Activated T-cell treated with anti-CD3 and anti-CD28 coated beads, Interleukin-2, amount 50 U/mL, for 4 hours (primary cell): ENCODE measurements at regions not wholly inside any gene's neighbourhood (a gene's known extent, or its start where the extent isn't known, plus 50 kb on each side); places are given as distances from the start of the nearest gene placed in this dataset.

ENCODE experiments used
- ATAC-seq, 2 donors: fragments of 200-7000 bp; cut with Tn5 transposase; one replicate each; pipeline ENCODE4 v1.10.0; 2021
- DNase-seq: peaks from one replicate; pipeline ENCODE4 v3.0.0-alpha.2; 2020
- H3K27me3 Mint-ChIP-seq: one replicate; pipeline ENCODE4 v1.8.0; 2021; ENCODE audit warnings: low read depth, mixed read lengths
- H3K36me3 Mint-ChIP-seq: one replicate; pipeline ENCODE4 v1.8.0; 2022; ENCODE audit warnings: mixed read lengths; ENCODE audit not compliant: insufficient read depth
- H3K4me1 Mint-ChIP-seq: one replicate; pipeline ENCODE4 v1.8.0; 2021; ENCODE audit warnings: low read depth, mixed read lengths
- H3K4me3 Mint-ChIP-seq: one replicate; pipeline ENCODE4 v1.8.0; 2021; ENCODE audit warnings: mild to moderate bottlenecking, moderate library complexity, mixed read lengths
- H3K9me3 Mint-ChIP-seq: one replicate; pipeline ENCODE4 v1.8.0; 2021; ENCODE audit warnings: mixed read lengths

- ATAC-seq = no peak
- H3K27me3 Mint-ChIP-seq = no peaks in the 10 kb centered on the region
- H3K4me3 Mint-ChIP-seq = no peak overlapping the region
- no peaks in the 10 kb centered on the region for H3K9me3 Mint-ChIP-seq
- no peak for DNase-seq
- H3K36me3 Mint-ChIP-seq = no peaks in the 10 kb centered on the region
- no peaks in the 10 kb centered on the region for H3K4me1 Mint-ChIP-seq
Observed at GRCh38 chr6:23011615-23012014, 442.2 kb downstream of the HDGFL1 start.

GRCh38 chr6:23013776-23014175 is 444.4 kb downstream of the HDGFL1 start:
- no peak overlapping the region for H3K4me3 Mint-ChIP-seq
- no peak for DNase-seq
- no peaks in the 10 kb centered on the region for H3K9me3 Mint-ChIP-seq
- H3K4me1 Mint-ChIP-seq = no peaks in the 10 kb centered on the region
- H3K36me3 Mint-ChIP-seq = no peaks in the 10 kb centered on the region
- no peaks in the 10 kb centered on the region for H3K27me3 Mint-ChIP-seq
- no peak for ATAC-seq

GRCh38 chr6:23016696-23017095 is 447.3 kb downstream of the HDGFL1 start:
- Mint-ChIP-seq H3K4me1 (no peaks in the 10 kb centered on the region), H3K27me3 (no peaks in the 10 kb centered on the region), H3K36me3 (no peaks in the 10 kb centered on the region), H3K4me3 (no peak overlapping the region), H3K9me3 (no peaks in the 10 kb centered on the region)
- ATAC-seq (no peak), DNase-seq (no peak)

GRCh38 chr6:23021487-23021886 is 452.1 kb downstream of the HDGFL1 start:
- ATAC-seq (no peak), DNase-seq (no peak)
- no peak overlapping the region for H3K4me3 Mint-ChIP-seq
- no peaks in the 10 kb centered on the region for H3K27me3 Mint-ChIP-seq
- no peaks in the 10 kb centered on the region for H3K36me3 Mint-ChIP-seq
- no peaks in the 10 kb centered on the region for H3K9me3 Mint-ChIP-seq
- no peaks in the 10 kb centered on the region for H3K4me1 Mint-ChIP-seq

GRCh38 chr6:23027281-23027680 is 457.9 kb downstream of the HDGFL1 start:
- H3K4me1 Mint-ChIP-seq = no peaks in the 10 kb centered on the region
- H3K9me3 Mint-ChIP-seq = no peaks in the 10 kb centered on the region
- DNase-seq (no peak), ATAC-seq (no peak)
- no peaks in the 10 kb centered on the region for H3K36me3 Mint-ChIP-seq
- no peaks in the 10 kb centered on the region for H3K27me3 Mint-ChIP-seq
- no peak overlapping the region for H3K4me3 Mint-ChIP-seq

GRCh38 chr6:23031986-23032385 is 462.6 kb downstream of the HDGFL1 start:
- ATAC-seq (no peak), DNase-seq (no peak)
- no peaks in the 10 kb centered on the region for H3K27me3 Mint-ChIP-seq
- H3K9me3 Mint-ChIP-seq = no peaks in the 10 kb centered on the region
- no peak overlapping the region for H3K4me3 Mint-ChIP-seq
- H3K36me3 Mint-ChIP-seq = no peaks in the 10 kb centered on the region
- no peaks in the 10 kb centered on the region for H3K4me1 Mint-ChIP-seq

GRCh38 chr6:23034926-23035325 is 465.6 kb downstream of the HDGFL1 start:
- no peaks in the 10 kb centered on the region for H3K36me3 Mint-ChIP-seq
- H3K4me1 Mint-ChIP-seq = no peaks in the 10 kb centered on the region
- DNase-seq (no peak), ATAC-seq (no peak)
- no peaks in the 10 kb centered on the region for H3K9me3 Mint-ChIP-seq
- no peaks in the 10 kb centered on the region for H3K27me3 Mint-ChIP-seq
- H3K4me3 Mint-ChIP-seq = no peak overlapping the region

- Mint-ChIP-seq H3K4me1 (no peaks in the 10 kb centered on the region), H3K27me3 (no peaks in the 10 kb centered on the region), H3K36me3 (no peaks in the 10 kb centered on the region), H3K9me3 (no peaks in the 10 kb centered on the region), H3K4me3 (no peak overlapping the region)
- ATAC-seq (no peak), DNase-seq (no peak)
Observed at GRCh38 chr6:23036406-23036983, 467.1 kb downstream of the HDGFL1 start.

- DNase-seq (no peak), ATAC-seq (no peak)
- Mint-ChIP-seq H3K36me3 (no peaks in the 10 kb centered on the region), H3K27me3 (no peaks in the 10 kb centered on the region), H3K4me1 (no peaks in the 10 kb centered on the region), H3K4me3 (no peak overlapping the region), H3K9me3 (no peaks in the 10 kb centered on the region)
Observed at GRCh38 chr6:23040899-23041298, 471.5 kb downstream of the HDGFL1 start.

GRCh38 chr6:23045280-23045679 is 475.9 kb downstream of the HDGFL1 start:
- ATAC-seq (no peak), DNase-seq (no peak)
- Mint-ChIP-seq H3K36me3 (no peaks in the 10 kb centered on the region), H3K4me1 (no peaks in the 10 kb centered on the region), H3K27me3 (no peaks in the 10 kb centered on the region), H3K4me3 (no peak overlapping the region), H3K9me3 (peaks cover 10% of the 10 kb centered on the region)

GRCh38 chr6:23055523-23055922 is 486.2 kb downstream of the HDGFL1 start:
- Mint-ChIP-seq H3K27me3 (no peaks in the 10 kb centered on the region), H3K4me1 (no peaks in the 10 kb centered on the region), H3K4me3 (no peak overlapping the region), H3K36me3 (no peaks in the 10 kb centered on the region), H3K9me3 (no peaks in the 10 kb centered on the region)
- no peak for ATAC-seq
- DNase-seq = no peak

- Mint-ChIP-seq H3K27me3 (no peaks in the 10 kb centered on the region), H3K4me1 (no peaks in the 10 kb centered on the region), H3K4me3 (no peak overlapping the region), H3K9me3 (peaks cover 7% of the 10 kb centered on the region), H3K36me3 (no peaks in the 10 kb centered on the region)
- ATAC-seq (no peak), DNase-seq (no peak)
Observed at GRCh38 chr6:23073821-23074220, 504.5 kb downstream of the HDGFL1 start.

GRCh38 chr6:23077772-23078171 is 508.4 kb downstream of the HDGFL1 start:
- Mint-ChIP-seq H3K36me3 (no peaks in the 10 kb centered on the region), H3K4me1 (no peaks in the 10 kb centered on the region), H3K27me3 (no peaks in the 10 kb centered on the region), H3K9me3 (no peaks in the 10 kb centered on the region), H3K4me3 (no peak overlapping the region)
- DNase-seq (no peak), ATAC-seq (no peak)

GRCh38 chr6:23081701-23082100 is 512.3 kb downstream of the HDGFL1 start:
- no peaks in the 10 kb centered on the region for H3K27me3 Mint-ChIP-seq
- DNase-seq (no peak), ATAC-seq (no peak)
- H3K9me3 Mint-ChIP-seq = no peaks in the 10 kb centered on the region
- H3K36me3 Mint-ChIP-seq = no peaks in the 10 kb centered on the region
- no peaks in the 10 kb centered on the region for H3K4me1 Mint-ChIP-seq
- no peak overlapping the region for H3K4me3 Mint-ChIP-seq

- Mint-ChIP-seq H3K4me3 (no peak overlapping the region), H3K36me3 (no peaks in the 10 kb centered on the region), H3K4me1 (no peaks in the 10 kb centered on the region), H3K27me3 (no peaks in the 10 kb centered on the region), H3K9me3 (peaks cover 4% of the 10 kb centered on the region)
- DNase-seq = no peak
- no peak for ATAC-seq
Observed at GRCh38 chr6:23086100-23086499, 516.7 kb downstream of the HDGFL1 start.

- no peaks in the 10 kb centered on the region for H3K36me3 Mint-ChIP-seq
- H3K27me3 Mint-ChIP-seq = no peaks in the 10 kb centered on the region
- ATAC-seq (no peak), DNase-seq (no peak)
- no peak overlapping the region for H3K4me3 Mint-ChIP-seq
- peaks cover 12% of the 10 kb centered on the region for H3K9me3 Mint-ChIP-seq
- no peaks in the 10 kb centered on the region for H3K4me1 Mint-ChIP-seq
Observed at GRCh38 chr6:23087471-23087870, 518.1 kb downstream of the HDGFL1 start.
